Endothelial cell of umbilical vein (primary cell): ENCODE measurements at regions not wholly inside any gene's neighbourhood (a gene's known extent, or its start where the extent isn't known, plus 50 kb on each side); places are given as distances from the start of the nearest gene placed in this dataset.

Experiments
- GATA2 ChIP-seq: IDR thresholded peaks from 2 replicates; pipeline ENCODE4 v1.7.0; 2011; ENCODE audit warnings: low read depth, mild to moderate bottlenecking, moderate library complexity, mixed read lengths, low read length; ENCODE audit not compliant: insufficient read length, insufficient read depth
- JUN ChIP-seq: IDR thresholded peaks from 2 replicates; pipeline ENCODE4 v1.6.1; 2011; ENCODE audit warnings: borderline replicate concordance, low read depth; ENCODE audit not compliant: insufficient read length, insufficient read depth
- POLR2A ChIP-seq: IDR thresholded peaks from 2 replicates; pipeline ENCODE4 v1.6.1; 2012; ENCODE audit warnings: low read depth, mild to moderate bottlenecking, control low read depth, low read length
- POLR2AphosphoS5 ChIP-seq: IDR thresholded peaks from 2 replicates; pipeline ENCODE4 v1.6.1; 2012; ENCODE audit warnings: low read depth, mild to moderate bottlenecking, control low read depth, low read length, moderate library complexity; ENCODE audit not compliant: insufficient read depth
- TF ChIP-seq, protein P1 (sequence below), 2 donors: IDR thresholded peaks; 1 replicate in 1 of 2; 2 replicates in 1 of 2; pipeline ENCODE4 v1.5.1; 2011; ENCODE audit warnings: low read length in 2 of 2, mild to moderate bottlenecking in 2 of 2, moderate library complexity in 2 of 2, control low read depth in 1 of 2, inconsistent platforms in 1 of 2, low read depth in 1 of 2; ENCODE audit not compliant: insufficient read depth in 1 of 2; ENCODE audit errors: extremely low read depth in 1 of 2

DNA sequence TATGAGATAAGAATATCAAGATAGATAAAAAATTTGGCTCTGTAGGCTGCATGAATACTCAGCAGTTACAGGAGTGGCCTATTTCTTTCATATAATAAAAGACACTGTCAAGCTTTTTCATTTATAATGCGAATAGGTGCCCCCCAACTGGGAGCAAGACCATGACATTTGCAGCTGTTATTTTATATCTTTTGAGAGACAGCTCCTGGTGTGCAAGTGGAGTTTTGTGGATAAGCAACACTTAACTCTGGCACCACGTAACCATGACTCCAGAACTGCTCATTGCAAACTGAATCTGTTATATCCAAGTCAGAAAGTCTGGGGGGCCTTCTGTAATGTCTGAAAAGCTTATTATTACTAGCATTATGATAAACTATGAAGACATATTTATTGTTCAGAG lies 1372.4 kb downstream of the C4orf33 start:
- no peak for TF ChIP-seq POLR2AphosphoS5
- TF ChIP-seq, protein P1, sequence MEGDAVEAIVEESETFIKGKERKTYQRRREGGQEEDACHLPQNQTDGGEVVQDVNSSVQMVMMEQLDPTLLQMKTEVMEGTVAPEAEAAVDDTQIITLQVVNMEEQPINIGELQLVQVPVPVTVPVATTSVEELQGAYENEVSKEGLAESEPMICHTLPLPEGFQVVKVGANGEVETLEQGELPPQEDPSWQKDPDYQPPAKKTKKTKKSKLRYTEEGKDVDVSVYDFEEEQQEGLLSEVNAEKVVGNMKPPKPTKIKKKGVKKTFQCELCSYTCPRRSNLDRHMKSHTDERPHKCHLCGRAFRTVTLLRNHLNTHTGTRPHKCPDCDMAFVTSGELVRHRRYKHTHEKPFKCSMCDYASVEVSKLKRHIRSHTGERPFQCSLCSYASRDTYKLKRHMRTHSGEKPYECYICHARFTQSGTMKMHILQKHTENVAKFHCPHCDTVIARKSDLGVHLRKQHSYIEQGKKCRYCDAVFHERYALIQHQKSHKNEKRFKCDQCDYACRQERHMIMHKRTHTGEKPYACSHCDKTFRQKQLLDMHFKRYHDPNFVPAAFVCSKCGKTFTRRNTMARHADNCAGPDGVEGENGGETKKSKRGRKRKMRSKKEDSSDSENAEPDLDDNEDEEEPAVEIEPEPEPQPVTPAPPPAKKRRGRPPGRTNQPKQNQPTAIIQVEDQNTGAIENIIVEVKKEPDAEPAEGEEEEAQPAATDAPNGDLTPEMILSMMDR (IDR thresholded peaks at IDR 0.05; ENCODE audit: extremely low read depth in 1 of 2, insufficient read depth in 1 of 2, low read depth in 1 of 2, low read length in 2 of 2) = no peak
- no peak for TF ChIP-seq POLR2A
- TF ChIP-seq JUN = no peak
- no peak for TF ChIP-seq GATA2
